GM18498 (cell line): ENCODE measurements at regions not wholly inside any gene's neighbourhood (a gene's known extent, or its start where the extent isn't known, plus 50 kb on each side); places are given as distances from the start of the nearest gene placed in this dataset.

Source experiments
- ATAC-seq: cut with Tn5 transposase; IDR thresholded peaks from one replicate; pipeline ENCODE4 v1.9.1; 2021; ENCODE audit warnings: mild to moderate bottlenecking, moderate library complexity; ENCODE audit not compliant: unreplicated experiment

- no peak for ATAC-seq
These were observed 138.4 kb upstream of the NALF2 start for GRCh38 chrX:69365755-69366154.

- ATAC-seq = no peak
These were observed 138.8 kb upstream of the NALF2 start for GRCh38 chrX:69365349-69365748.

GRCh38 chrX:69362856-69363255, 141.3 kb upstream of the NALF2 start:
- ATAC-seq = no peak

GRCh38 chrX:69362354-69362753, 141.8 kb upstream of the NALF2 start:
- ATAC-seq = no peak

- no peak for ATAC-seq
These were observed 142.7 kb upstream of the NALF2 start for GRCh38 chrX:69361311-69361845.

- no peak for ATAC-seq
These were observed 146.8 kb upstream of the NALF2 start for GRCh38 chrX:69357317-69357716.

GRCh38 chrX:69324851-69325250, 159.6 kb upstream of the PJA1 start:
- no peak for ATAC-seq

- no peak for ATAC-seq
These were observed 158.8 kb upstream of the PJA1 start for GRCh38 chrX:69323786-69324720.

- no peak for ATAC-seq
These were observed 156.5 kb upstream of the PJA1 start for GRCh38 chrX:69321789-69322188.

GRCh38 chrX:69321006-69321655, 155.9 kb upstream of the PJA1 start:
- no peak for ATAC-seq

- no peak for ATAC-seq
These were observed 154.9 kb upstream of the PJA1 start for GRCh38 chrX:69320116-69320515.

- ATAC-seq = no peak
These were observed 154.1 kb upstream of the PJA1 start for GRCh38 chrX:69319376-69319775.

- no peak for ATAC-seq
These were observed 153.5 kb upstream of the PJA1 start for GRCh38 chrX:69318651-69319340.

GRCh38 chrX:69317721-69318120, 152.5 kb upstream of the PJA1 start:
- ATAC-seq = no peak

GRCh38 chrX:69314436-69315348, 149.4 kb upstream of the PJA1 start:
- ATAC-seq = no peak

GRCh38 chrX:69313617-69314290, 148.5 kb upstream of the PJA1 start:
- ATAC-seq = no peak

GRCh38 chrX:69311936-69312670, 146.8 kb upstream of the PJA1 start:
- ATAC-seq = no peak

GRCh38 chrX:69309074-69309792, 144.0 kb upstream of the PJA1 start:
- ATAC-seq = no peak
